ENCODE measurements at regions not wholly inside any gene's neighbourhood (a gene's known extent, or its start where the extent isn't known, plus 50 kb on each side); places are given as distances from the start of the nearest gene placed in this dataset.
"Not testable (repeated sequence)": the region's sequence is repeated elsewhere in the genome, so short reads cannot be mapped to it uniquely, and the experiment has no call there.

GRCh38 chrX:40975951-40976350 lies 109.3 kb upstream of the USP9X start:
- no peaks in the 10 kb centered on the region for H3K27me3 ChIP-seq
- DNase-seq (ENCODE audit: extremely low spot score in 2 of 2): no peak
- no peak overlapping the region for H3K4me3 ChIP-seq
- H3K36me3 ChIP-seq: no peaks in the 10 kb centered on the region
- no peak overlapping the region for H3K27ac ChIP-seq
- no peaks in the 10 kb centered on the region for H3K4me1 ChIP-seq
- TF ChIP-seq, protein P1, sequence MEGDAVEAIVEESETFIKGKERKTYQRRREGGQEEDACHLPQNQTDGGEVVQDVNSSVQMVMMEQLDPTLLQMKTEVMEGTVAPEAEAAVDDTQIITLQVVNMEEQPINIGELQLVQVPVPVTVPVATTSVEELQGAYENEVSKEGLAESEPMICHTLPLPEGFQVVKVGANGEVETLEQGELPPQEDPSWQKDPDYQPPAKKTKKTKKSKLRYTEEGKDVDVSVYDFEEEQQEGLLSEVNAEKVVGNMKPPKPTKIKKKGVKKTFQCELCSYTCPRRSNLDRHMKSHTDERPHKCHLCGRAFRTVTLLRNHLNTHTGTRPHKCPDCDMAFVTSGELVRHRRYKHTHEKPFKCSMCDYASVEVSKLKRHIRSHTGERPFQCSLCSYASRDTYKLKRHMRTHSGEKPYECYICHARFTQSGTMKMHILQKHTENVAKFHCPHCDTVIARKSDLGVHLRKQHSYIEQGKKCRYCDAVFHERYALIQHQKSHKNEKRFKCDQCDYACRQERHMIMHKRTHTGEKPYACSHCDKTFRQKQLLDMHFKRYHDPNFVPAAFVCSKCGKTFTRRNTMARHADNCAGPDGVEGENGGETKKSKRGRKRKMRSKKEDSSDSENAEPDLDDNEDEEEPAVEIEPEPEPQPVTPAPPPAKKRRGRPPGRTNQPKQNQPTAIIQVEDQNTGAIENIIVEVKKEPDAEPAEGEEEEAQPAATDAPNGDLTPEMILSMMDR (IDR thresholded peaks at IDR 0.05): no peak
- TF ChIP-seq POLR2A (IDR thresholded peaks at IDR 0.05): no peak
- no peak for TF ChIP-seq POLR2AphosphoS5 (IDR thresholded peaks at IDR 0.05; ENCODE audit: insufficient read depth in 1 of 2, low read depth in 1 of 2)
- intact Hi-C loops (cut with DNase I): no loop called here
- H3K9me3 ChIP-seq: no peaks in the 10 kb centered on the region

DNA sequence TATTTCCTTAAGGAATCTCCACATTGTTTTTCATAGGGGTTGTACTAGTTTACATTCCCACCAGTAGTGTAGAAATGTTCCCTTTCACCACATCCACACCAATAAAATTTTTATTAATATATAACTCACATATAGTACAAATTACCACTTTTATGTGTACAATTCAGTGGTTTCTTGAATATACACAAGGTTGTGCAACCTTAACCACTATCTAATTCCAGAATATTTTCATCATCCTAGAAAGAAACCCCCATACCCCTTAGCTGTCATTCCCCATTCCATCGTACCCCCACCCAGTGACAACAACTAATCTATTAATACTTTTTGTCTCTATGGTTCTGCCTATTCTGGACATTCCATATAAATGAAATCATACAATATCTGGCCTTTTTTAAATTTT lies 108.3 kb upstream of the USP9X start:
- intact Hi-C loops (cut with DNase I): no loop called here
- Histone ChIP-seq H3K4me1 (no peaks in the 10 kb centered on the region), H3K27me3 (no peaks in the 10 kb centered on the region), H3K4me3 (no peak overlapping the region), H3K9me3 (no peaks in the 10 kb centered on the region), H3K36me3 (no peaks in the 10 kb centered on the region), H3K27ac (no peak overlapping the region)
- DNase-seq (ENCODE audit: extremely low spot score in 2 of 2): no peak
- no peak for TF ChIP-seq POLR2A (IDR thresholded peaks at IDR 0.05)

GRCh38 chrX:40984962-40985361 lies 100.3 kb upstream of the USP9X start:
- H3K27ac ChIP-seq: no peak overlapping the region
- intact Hi-C loops (cut with DNase I): no loop called here
- no peaks in the 10 kb centered on the region for H3K4me1 ChIP-seq
- H3K9me3 ChIP-seq: no peaks in the 10 kb centered on the region
- no peak overlapping the region for H3K4me3 ChIP-seq
- H3K27me3 ChIP-seq: no peaks in the 10 kb centered on the region
- no peaks in the 10 kb centered on the region for H3K36me3 ChIP-seq
- TF ChIP-seq, protein P1 (IDR thresholded peaks at IDR 0.05): no peak
- TF ChIP-seq POLR2A (IDR thresholded peaks at IDR 0.05) (no peak), POLR2AphosphoS5 (IDR thresholded peaks at IDR 0.05; ENCODE audit: insufficient read depth in 1 of 2, low read depth in 1 of 2) (no peak)
- DNase-seq (ENCODE audit: extremely low spot score in 2 of 2): no peak

DNA sequence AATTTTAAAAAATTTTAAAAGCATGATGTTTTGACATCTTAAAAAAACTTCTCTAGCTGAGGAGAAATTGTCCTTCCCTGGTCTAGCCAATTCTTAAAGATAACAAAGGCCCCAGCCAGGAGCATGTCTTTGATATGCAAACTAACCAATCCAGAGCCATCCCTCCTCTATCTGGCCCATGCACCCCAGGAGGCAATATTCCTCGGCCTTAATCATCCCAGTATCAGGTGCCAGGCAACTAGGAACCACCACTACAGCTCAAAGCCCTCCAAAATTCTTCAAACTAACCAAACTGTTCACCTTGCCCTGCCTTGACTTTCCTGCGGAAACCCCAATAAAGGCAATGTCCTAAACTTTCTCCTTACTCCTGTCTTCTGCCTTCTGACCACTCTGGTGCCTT lies 97.8 kb upstream of the USP9X start:
- Histone ChIP-seq H3K27me3 (no peaks in the 10 kb centered on the region), H3K9me3 (no peaks in the 10 kb centered on the region), H3K4me1 (no peaks in the 10 kb centered on the region), H3K36me3 (no peaks in the 10 kb centered on the region), H3K27ac (no peak overlapping the region), H3K4me3 (no peak overlapping the region)
- no peak for DNase-seq (ENCODE audit: extremely low spot score in 2 of 2)
- TF ChIP-seq POLR2A (IDR thresholded peaks at IDR 0.05): no peak
- TF ChIP-seq POLR2AphosphoS5 (IDR thresholded peaks at IDR 0.05; ENCODE audit: insufficient read depth in 1 of 2, low read depth in 1 of 2): no peak
- TF ChIP-seq, protein P1 (IDR thresholded peaks at IDR 0.05): no peak
- intact Hi-C loops (cut with DNase I): no loop called here

DNA sequence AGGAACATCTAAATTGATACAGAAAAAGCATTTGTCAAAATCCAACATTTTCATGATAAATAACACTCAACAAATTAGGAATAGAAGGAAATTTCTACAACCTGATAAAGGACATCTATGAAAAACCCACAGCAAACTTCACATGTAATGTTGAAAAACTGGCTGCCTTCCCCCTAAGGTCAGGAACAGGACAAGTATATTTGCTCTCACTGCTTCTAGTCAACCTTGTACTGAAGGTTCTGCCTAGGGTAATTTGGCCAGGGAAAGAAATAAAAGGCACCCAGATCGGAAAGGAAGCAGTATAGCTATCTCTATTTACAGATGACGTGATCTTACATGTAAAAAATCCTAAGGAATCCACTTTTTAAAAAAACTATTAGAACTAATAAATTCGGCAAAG lies 97.1 kb upstream of the USP9X start:
- Histone ChIP-seq H3K36me3 (no peaks in the 10 kb centered on the region), H3K4me3 (no peak overlapping the region), H3K27me3 (no peaks in the 10 kb centered on the region), H3K4me1 (no peaks in the 10 kb centered on the region), H3K27ac (no peak overlapping the region), H3K9me3 (no peaks in the 10 kb centered on the region)
- no peak for DNase-seq (ENCODE audit: extremely low spot score in 2 of 2)
- no peak for TF ChIP-seq POLR2AphosphoS5 (IDR thresholded peaks at IDR 0.05; ENCODE audit: insufficient read depth in 1 of 2, low read depth in 1 of 2)
- TF ChIP-seq, protein P1 (IDR thresholded peaks at IDR 0.05): no peak
- TF ChIP-seq POLR2A (IDR thresholded peaks at IDR 0.05): no peak
- intact Hi-C loops (cut with DNase I): no loop called here

DNA sequence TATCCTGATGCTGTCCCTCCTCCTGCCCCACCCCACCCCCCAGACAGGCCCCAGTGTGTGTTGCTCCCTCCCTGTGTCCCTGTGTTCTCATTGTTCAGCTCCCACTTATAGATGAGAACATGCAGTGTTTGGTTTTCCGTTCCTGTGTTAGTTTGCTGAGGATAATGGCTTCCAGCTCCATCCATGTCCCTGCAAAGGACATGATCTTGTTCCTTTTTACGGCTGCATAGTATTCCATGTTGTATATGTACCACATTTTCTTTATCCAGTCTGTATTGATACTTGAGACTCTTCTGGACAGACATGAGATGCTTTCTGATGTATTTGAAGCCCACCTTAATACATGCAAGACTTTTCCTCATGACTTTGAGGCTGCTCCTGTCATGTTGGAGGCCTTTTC lies 91.8 kb upstream of the USP9X start:
- H3K4me3 ChIP-seq; DNase-seq (ENCODE audit: extremely low spot score in 2 of 2); intact Hi-C loops (cut with DNase I); H3K9me3 ChIP-seq; H3K4me1 ChIP-seq; H3K27ac ChIP-seq; H3K27me3 ChIP-seq; H3K36me3 ChIP-seq: not testable (repeated sequence)
